CD14-positive monocyte (primary cell): ENCODE measurements at regions not wholly inside any gene's neighbourhood (a gene's known extent, or its start where the extent isn't known, plus 50 kb on each side); places are given as distances from the start of the nearest gene placed in this dataset.

Experiments used
- DNase-seq, 3 donors: peaks; one replicate each; pipeline ENCODE4 v3.0.0-alpha.2; 2011 to 2022
- H2AFZ ChIP-seq: 2 replicates; pipeline ENCODE4 v1.6.0; 2012; ENCODE audit warnings: mild to moderate bottlenecking, low read depth, low read length, inconsistent platforms; ENCODE audit not compliant: insufficient read depth, poor library complexity, severe bottlenecking
- H3K27ac ChIP-seq, 2 donors: 1 replicate in 1 of 2; 2 replicates in 1 of 2; pipeline ENCODE4 v1.5.1; 2012 to 2013; ENCODE audit warnings: low read length in 2 of 2, control low read depth in 1 of 2, inconsistent platforms in 1 of 2, low read depth in 1 of 2, mild to moderate bottlenecking in 1 of 2
- H3K27me3 ChIP-seq, 2 donors: one replicate each; pipeline versions ENCODE4 v1.6.0 to v1.6.1; 2011 to 2013; ENCODE audit warnings: low read length in 2 of 2; ENCODE audit not compliant: control insufficient read depth in 2 of 2, insufficient read depth in 2 of 2
- H3K36me3 ChIP-seq, 2 donors: replicated peaks in 1 of 2; 1 replicate in 1 of 2; 2 replicates in 1 of 2; pipeline versions ENCODE4 v1.5.1 to v1.6.1; 2012 to 2013; ENCODE audit warnings: low read length in 2 of 2, control low read depth in 1 of 2, inconsistent platforms in 1 of 2, mild to moderate bottlenecking in 1 of 2; ENCODE audit not compliant: insufficient read depth in 2 of 2, control insufficient read depth in 1 of 2
- H3K4me1 ChIP-seq, 2 donors: 1 replicate in 1 of 2; 2 replicates in 1 of 2; pipeline versions ENCODE4 v1.5.1 to v1.6.1; 2012 to 2013; ENCODE audit warnings: low read length in 2 of 2, control low read depth in 1 of 2, inconsistent platforms in 1 of 2, mild to moderate bottlenecking in 1 of 2, moderate library complexity in 1 of 2; ENCODE audit not compliant: insufficient read depth in 2 of 2, control insufficient read depth in 1 of 2
- H3K4me2 ChIP-seq: replicated peaks from 2 replicates; pipeline ENCODE3; 2012; ENCODE audit warnings: low read length, moderate library complexity, mild to moderate bottlenecking; ENCODE audit not compliant: poor library complexity, severe bottlenecking; ENCODE audit errors: extremely low read depth
- H3K4me3 ChIP-seq, 3 experiments: fragments of 200-600 bp in 1 of 3; sonication (generic) in 1 of 3; replicated peaks in 1 of 3; 1 replicate in 2 of 3; 2 replicates in 1 of 3; pipeline ENCODE4 v1.5.1; 2011 to 2013; ENCODE audit warnings: low read length in 3 of 3, mild to moderate bottlenecking in 3 of 3, control low read depth in 2 of 3, low read depth in 2 of 3, inconsistent platforms in 1 of 3, moderate library complexity in 1 of 3
- H3K79me2 ChIP-seq: 2 replicates; pipeline ENCODE4 v1.6.0; 2012; ENCODE audit warnings: mild to moderate bottlenecking, control low read depth, inconsistent platforms, low read length, moderate library complexity; ENCODE audit not compliant: insufficient read depth
- H3K9ac ChIP-seq: 2 replicates; pipeline ENCODE4 v1.6.0; 2017; ENCODE audit warnings: low read length, mild to moderate bottlenecking; ENCODE audit not compliant: insufficient read depth, poor library complexity, severe bottlenecking
- H3K9me3 ChIP-seq, 2 donors: replicated peaks in 1 of 2; 1 replicate in 1 of 2; 2 replicates in 1 of 2; pipeline versions ENCODE4 v1.5.1 to v1.6.1; 2012 to 2013; ENCODE audit warnings: low read length in 2 of 2, control low read depth in 1 of 2; ENCODE audit not compliant: control insufficient read depth in 1 of 2, insufficient read depth in 1 of 2
- H4K20me1 ChIP-seq: 2 replicates; pipeline ENCODE4 v1.6.0; 2012; ENCODE audit warnings: mild to moderate bottlenecking, low read length, control low read depth, moderate library complexity; ENCODE audit not compliant: insufficient read depth
- H3K27ac Mint-ChIP-seq, 7 donors: one replicate each; pipeline ENCODE4 v1.8.0; 2020; ENCODE audit warnings: mild to moderate bottlenecking in 7 of 7, mixed read lengths in 7 of 7, moderate library complexity in 6 of 7, inconsistent platforms in 2 of 7
- H3K27me3 Mint-ChIP-seq, 3 donors: one replicate each; pipeline ENCODE4 v1.8.0; 2021 to 2022; ENCODE audit warnings: low read depth in 3 of 3, mild to moderate bottlenecking in 3 of 3, mixed read lengths in 3 of 3, moderate library complexity in 3 of 3, inconsistent platforms in 1 of 3
- H3K36me3 Mint-ChIP-seq, 2 donors: one replicate each; pipeline ENCODE4 v1.8.0; 2020; ENCODE audit warnings: mixed read lengths in 2 of 2, inconsistent platforms in 1 of 2, mild to moderate bottlenecking in 1 of 2
- H3K4me1 Mint-ChIP-seq: one replicate; pipeline ENCODE4 v1.8.0; 2020; ENCODE audit warnings: mild to moderate bottlenecking, mixed read lengths
- H3K4me3 Mint-ChIP-seq, 2 donors: one replicate each; pipeline ENCODE4 v1.8.0; 2020; ENCODE audit warnings: mild to moderate bottlenecking in 2 of 2, mixed read lengths in 2 of 2, moderate library complexity in 1 of 2
- H3K9me3 Mint-ChIP-seq, 7 donors: one replicate each; pipeline ENCODE4 v1.8.0; 2020 to 2022; ENCODE audit warnings: mixed read lengths in 7 of 7, mild to moderate bottlenecking in 6 of 7, moderate library complexity in 6 of 7, inconsistent platforms in 2 of 7
- CTCF ChIP-seq: fragments of 200-600 bp; IDR thresholded peaks from one replicate; pipeline ENCODE4 v1.8.0; 2022; ENCODE audit warnings: antibody characterized with exemption, mild to moderate bottlenecking
- WGBS: methylation state at CpG from one replicate; pipeline ENCODE4 v1.1.5; 2013; ENCODE audit warnings: missing lambda C conversion rate; ENCODE audit not compliant: insufficient coverage; 5-methylcytosine and 5-hydroxymethylcytosine counted together
- intact Hi-C, 2 donors: fragments of 100-400 bp; cut with micrococcal nuclease; formaldehyde crosslinking; loops; one replicate each; pipeline versions ENCODE4 v1.15.0 to v1.15.1; 2023

GRCh38 chr14:55756078-55756477 is 176.1 kb downstream of the KTN1 start:
- Mint-ChIP-seq H3K36me3 (no peaks in the 10 kb centered on the region), H3K27me3 (peaks cover 2 to 4% (median 4%) of the 10 kb centered on the region in 3 donors), H3K27ac (peak overlapping the region in 1 of 7 donors; percentile 66), H3K4me3 (no peak overlapping the region), H3K9me3 (peaks cover 0 to 2% (median 0%) of the 10 kb centered on the region in 7 donors), H3K4me1 (no peaks in the 10 kb centered on the region)
- Histone ChIP-seq H4K20me1 (no peaks in the 10 kb centered on the region), H3K9me3 (no peaks in the 10 kb centered on the region), H3K79me2 (no peaks in the 10 kb centered on the region), H3K36me3 (no peaks in the 10 kb centered on the region), H2AFZ (no peak overlapping the region), H3K27ac (no peak overlapping the region), H3K9ac (no peak overlapping the region), H3K4me3 (no peak overlapping the region), H3K4me1 (no peaks in the 10 kb centered on the region), H3K4me2 (no peak overlapping the region), H3K27me3 (no peaks in the 10 kb centered on the region)
- intact Hi-C loops, result no loop called here
- no peak for DNase-seq
- TF ChIP-seq CTCF, result no peak

GRCh38 chr14:55756557-55756956 is 176.6 kb downstream of the KTN1 start:
- Mint-ChIP-seq H3K4me1 (no peaks in the 10 kb centered on the region), H3K4me3 (no peak overlapping the region), H3K9me3 (peaks cover 0 to 2% (median 0%) of the 10 kb centered on the region in 7 donors), H3K27me3 (peaks cover 2 to 4% (median 4%) of the 10 kb centered on the region in 3 donors), H3K27ac (no peak overlapping the region), H3K36me3 (no peaks in the 10 kb centered on the region)
- no peaks in the 10 kb centered on the region for H3K9me3 ChIP-seq
- TF ChIP-seq CTCF, result no peak
- no peaks in the 10 kb centered on the region for H3K27me3 ChIP-seq
- intact Hi-C loops, result no loop called here
- no peak overlapping the region for H2AFZ ChIP-seq
- H3K4me3 ChIP-seq, result no peak overlapping the region
- no peaks in the 10 kb centered on the region for H4K20me1 ChIP-seq
- no peak overlapping the region for H3K4me2 ChIP-seq
- H3K27ac ChIP-seq, result no peak overlapping the region
- H3K9ac ChIP-seq, result no peak overlapping the region
- no peaks in the 10 kb centered on the region for H3K36me3 ChIP-seq
- H3K79me2 ChIP-seq, result no peaks in the 10 kb centered on the region
- no peak for DNase-seq
- no peaks in the 10 kb centered on the region for H3K4me1 ChIP-seq
- WGBS, result 100% methylated on average over 1 of the region's 2 CpGs
